ENCODE measurements at regions not wholly inside any gene's neighbourhood (a gene's known extent, or its start where the extent isn't known, plus 50 kb on each side); places are given as distances from the start of the nearest gene placed in this dataset.

DNA sequence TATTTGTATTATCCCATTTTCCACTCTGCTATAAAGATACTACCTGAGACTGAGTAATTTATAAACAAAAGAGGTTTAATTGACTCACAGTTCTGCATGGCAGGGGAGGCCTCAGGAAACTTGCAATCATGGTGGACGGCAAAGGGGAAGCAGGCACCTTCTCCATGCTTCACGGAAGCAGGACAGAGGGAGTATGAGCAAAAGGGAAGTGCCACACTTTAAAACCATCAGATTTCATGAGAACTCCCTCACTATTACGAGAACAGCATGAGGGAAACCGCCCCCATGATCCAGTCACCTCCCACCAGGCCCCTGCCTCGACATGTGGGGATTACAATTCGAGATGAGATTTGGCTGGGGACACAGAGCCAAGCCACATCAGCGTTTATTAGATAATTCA lies 172.8 kb downstream of the NR2F2 start:
- TF ChIP-seq, protein P1, sequence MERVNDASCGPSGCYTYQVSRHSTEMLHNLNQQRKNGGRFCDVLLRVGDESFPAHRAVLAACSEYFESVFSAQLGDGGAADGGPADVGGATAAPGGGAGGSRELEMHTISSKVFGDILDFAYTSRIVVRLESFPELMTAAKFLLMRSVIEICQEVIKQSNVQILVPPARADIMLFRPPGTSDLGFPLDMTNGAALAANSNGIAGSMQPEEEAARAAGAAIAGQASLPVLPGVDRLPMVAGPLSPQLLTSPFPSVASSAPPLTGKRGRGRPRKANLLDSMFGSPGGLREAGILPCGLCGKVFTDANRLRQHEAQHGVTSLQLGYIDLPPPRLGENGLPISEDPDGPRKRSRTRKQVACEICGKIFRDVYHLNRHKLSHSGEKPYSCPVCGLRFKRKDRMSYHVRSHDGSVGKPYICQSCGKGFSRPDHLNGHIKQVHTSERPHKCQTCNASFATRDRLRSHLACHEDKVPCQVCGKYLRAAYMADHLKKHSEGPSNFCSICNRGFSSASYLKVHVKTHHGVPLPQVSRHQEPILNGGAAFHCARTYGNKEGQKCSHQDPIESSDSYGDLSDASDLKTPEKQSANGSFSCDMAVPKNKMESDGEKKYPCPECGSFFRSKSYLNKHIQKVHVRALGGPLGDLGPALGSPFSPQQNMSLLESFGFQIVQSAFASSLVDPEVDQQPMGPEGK (CRISPR knock-in tag; IDR thresholded peaks at IDR 0.05) = no peak
- TF ChIP-seq BRCA1 (CRISPR knock-in tag; IDR thresholded peaks at IDR 0.05) (no peak), EZH2 (conservative IDR thresholded peaks at IDR 0.05; ENCODE audit: low read depth, low read length) (no peak), KDM2A (CRISPR knock-in tag; IDR thresholded peaks at IDR 0.05; ENCODE audit: borderline replicate concordance, low read depth) (no peak), KLF13 (CRISPR knock-in tag; IDR thresholded peaks at IDR 0.05) (no peak), ZNF615 (CRISPR knock-in tag; IDR thresholded peaks at IDR 0.05; ENCODE audit: borderline replicate concordance) (no peak), IKZF4 (CRISPR knock-in tag; IDR thresholded peaks at IDR 0.05; ENCODE audit: borderline replicate concordance, low read depth, not compliant biosample characterization) (no peak), TBL1XR1 (IDR thresholded peaks at IDR 0.05; ENCODE audit: borderline replicate concordance, low read length, partially characterized antibody) (no peak), NCOA1 (CRISPR knock-in tag; IDR thresholded peaks at IDR 0.05) (no peak), ZNF773 (CRISPR knock-in tag; IDR thresholded peaks at IDR 0.05; ENCODE audit: borderline replicate concordance) (no peak), MXI1 (IDR thresholded peaks at IDR 0.05; ENCODE audit: borderline replicate concordance, low read depth, low read length) (no peak)
- TF ChIP-seq, protein P2, sequence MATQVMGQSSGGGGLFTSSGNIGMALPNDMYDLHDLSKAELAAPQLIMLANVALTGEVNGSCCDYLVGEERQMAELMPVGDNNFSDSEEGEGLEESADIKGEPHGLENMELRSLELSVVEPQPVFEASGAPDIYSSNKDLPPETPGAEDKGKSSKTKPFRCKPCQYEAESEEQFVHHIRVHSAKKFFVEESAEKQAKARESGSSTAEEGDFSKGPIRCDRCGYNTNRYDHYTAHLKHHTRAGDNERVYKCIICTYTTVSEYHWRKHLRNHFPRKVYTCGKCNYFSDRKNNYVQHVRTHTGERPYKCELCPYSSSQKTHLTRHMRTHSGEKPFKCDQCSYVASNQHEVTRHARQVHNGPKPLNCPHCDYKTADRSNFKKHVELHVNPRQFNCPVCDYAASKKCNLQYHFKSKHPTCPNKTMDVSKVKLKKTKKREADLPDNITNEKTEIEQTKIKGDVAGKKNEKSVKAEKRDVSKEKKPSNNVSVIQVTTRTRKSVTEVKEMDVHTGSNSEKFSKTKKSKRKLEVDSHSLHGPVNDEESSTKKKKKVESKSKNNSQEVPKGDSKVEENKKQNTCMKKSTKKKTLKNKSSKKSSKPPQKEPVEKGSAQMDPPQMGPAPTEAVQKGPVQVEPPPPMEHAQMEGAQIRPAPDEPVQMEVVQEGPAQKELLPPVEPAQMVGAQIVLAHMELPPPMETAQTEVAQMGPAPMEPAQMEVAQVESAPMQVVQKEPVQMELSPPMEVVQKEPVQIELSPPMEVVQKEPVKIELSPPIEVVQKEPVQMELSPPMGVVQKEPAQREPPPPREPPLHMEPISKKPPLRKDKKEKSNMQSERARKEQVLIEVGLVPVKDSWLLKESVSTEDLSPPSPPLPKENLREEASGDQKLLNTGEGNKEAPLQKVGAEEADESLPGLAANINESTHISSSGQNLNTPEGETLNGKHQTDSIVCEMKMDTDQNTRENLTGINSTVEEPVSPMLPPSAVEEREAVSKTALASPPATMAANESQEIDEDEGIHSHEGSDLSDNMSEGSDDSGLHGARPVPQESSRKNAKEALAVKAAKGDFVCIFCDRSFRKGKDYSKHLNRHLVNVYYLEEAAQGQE (IDR thresholded peaks at IDR 0.05; ENCODE audit: borderline replicate concordance in 1 of 2, low read depth in 1 of 2, low read length in 2 of 2) = no peak
- TF ChIP-seq, protein P3, sequence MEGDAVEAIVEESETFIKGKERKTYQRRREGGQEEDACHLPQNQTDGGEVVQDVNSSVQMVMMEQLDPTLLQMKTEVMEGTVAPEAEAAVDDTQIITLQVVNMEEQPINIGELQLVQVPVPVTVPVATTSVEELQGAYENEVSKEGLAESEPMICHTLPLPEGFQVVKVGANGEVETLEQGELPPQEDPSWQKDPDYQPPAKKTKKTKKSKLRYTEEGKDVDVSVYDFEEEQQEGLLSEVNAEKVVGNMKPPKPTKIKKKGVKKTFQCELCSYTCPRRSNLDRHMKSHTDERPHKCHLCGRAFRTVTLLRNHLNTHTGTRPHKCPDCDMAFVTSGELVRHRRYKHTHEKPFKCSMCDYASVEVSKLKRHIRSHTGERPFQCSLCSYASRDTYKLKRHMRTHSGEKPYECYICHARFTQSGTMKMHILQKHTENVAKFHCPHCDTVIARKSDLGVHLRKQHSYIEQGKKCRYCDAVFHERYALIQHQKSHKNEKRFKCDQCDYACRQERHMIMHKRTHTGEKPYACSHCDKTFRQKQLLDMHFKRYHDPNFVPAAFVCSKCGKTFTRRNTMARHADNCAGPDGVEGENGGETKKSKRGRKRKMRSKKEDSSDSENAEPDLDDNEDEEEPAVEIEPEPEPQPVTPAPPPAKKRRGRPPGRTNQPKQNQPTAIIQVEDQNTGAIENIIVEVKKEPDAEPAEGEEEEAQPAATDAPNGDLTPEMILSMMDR (CRISPR knock-in tag; IDR thresholded peaks at IDR 0.05) = no peak

Measured in HepG2 (cell line).